Tibial nerve (tissue), 4 donors: ENCODE measurements at regions not wholly inside any gene's neighbourhood (a gene's known extent, or its start where the extent isn't known, plus 50 kb on each side); places are given as distances from the start of the nearest gene placed in this dataset.

Experiments used
- DNase-seq, 2 donors: peaks; one replicate each; pipeline ENCODE4 v3.0.0-alpha.2; 2019; ENCODE audit warnings: low spot score in 2 of 2
- H3K27ac ChIP-seq, 4 donors: fragments of 200-600 bp; sonication (generic) in 3 of 4; one replicate each; pipeline ENCODE4 v1.5.1; 2017 to 2019; ENCODE audit warnings: mild to moderate bottlenecking in 1 of 4
- H3K27me3 ChIP-seq, 2 donors: fragments of 200-600 bp; sonication (generic) in 1 of 2; one replicate each; pipeline versions ENCODE4 v1.5.1 to v1.6.0; 2017 to 2019
- H3K36me3 ChIP-seq, 3 donors: fragments of 200-600 bp; sonication (generic); one replicate each; pipeline ENCODE4 v1.5.1; 2018 to 2019
- H3K4me1 ChIP-seq, 4 donors: fragments of 200-600 bp; sonication (generic) in 3 of 4; one replicate each; pipeline ENCODE4 v1.5.1; 2017 to 2019
- H3K4me3 ChIP-seq, 4 donors: fragments of 200-600 bp; sonication (generic) in 3 of 4; one replicate each; pipeline ENCODE4 v1.5.1; 2017 to 2019; ENCODE audit warnings: mild to moderate bottlenecking in 1 of 4, moderate library complexity in 1 of 4
- H3K9me3 ChIP-seq, 4 donors: fragments of 200-600 bp; sonication (generic) in 3 of 4; one replicate each; pipeline ENCODE4 v1.5.1; 2017 to 2019
- EP300 ChIP-seq, 2 donors: sonication (generic); formaldehyde crosslinking; IDR thresholded peaks; one replicate each; pipeline ENCODE4 v1.6.1; 2017; ENCODE audit warnings: antibody characterized with exemption in 2 of 2, mild to moderate bottlenecking in 1 of 2
- POLR2A ChIP-seq, 2 donors: fragments of 450-650 bp; IDR thresholded peaks; one replicate each; pipeline ENCODE4 v1.6.1; 2017; ENCODE audit warnings: antibody characterized with exemption in 2 of 2, mild to moderate bottlenecking in 2 of 2, moderate library complexity in 2 of 2
- WGBS, 2 donors: methylation state at CpG; one replicate each; pipeline ENCODE4 v1.1.5; 2018; 5-methylcytosine and 5-hydroxymethylcytosine counted together
- TF ChIP-seq, protein P1 (sequence below), 5 experiments: fragments of 200-600 bp in 3 of 5; fragments of 450-650 bp in 2 of 5; sonication (generic) in 3 of 5; IDR thresholded peaks; one replicate each; pipeline ENCODE4 v1.5.1; 2016 to 2019; ENCODE audit warnings: antibody characterized with exemption in 5 of 5, mild to moderate bottlenecking in 3 of 5, moderate library complexity in 2 of 5

DNA sequence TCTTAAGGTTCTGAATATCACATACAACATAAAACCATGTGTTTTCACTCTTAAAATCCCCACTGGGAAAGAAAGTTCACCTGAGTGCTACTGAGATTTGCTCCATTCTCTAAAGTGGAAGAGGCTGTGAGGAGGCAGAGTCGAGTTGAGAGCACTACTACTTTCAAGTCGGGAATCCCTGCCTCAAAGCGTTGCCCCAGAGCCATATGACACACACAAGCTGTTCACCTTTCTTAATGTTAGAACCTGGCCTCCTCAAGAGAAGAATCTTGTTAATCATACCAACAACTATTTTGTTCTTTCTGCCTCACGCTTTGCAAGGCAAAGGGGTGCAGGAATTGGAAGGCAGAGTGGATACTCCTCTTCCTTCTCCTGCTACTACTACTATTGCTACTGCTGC is 149.7 kb upstream of the DAAM1 start:
- 93 to 94% methylated on average over 4 of the region's 4 CpGs for WGBS, 2 donors
- no peaks in the 10 kb centered on the region for H3K36me3 ChIP-seq
- H3K4me1 ChIP-seq, result no peaks in the 10 kb centered on the region
- H3K4me3 ChIP-seq, result no peak overlapping the region
- H3K27me3 ChIP-seq, result no peaks in the 10 kb centered on the region
- TF ChIP-seq POLR2A (IDR thresholded peaks at IDR 0.05) (no peak), EP300 (IDR thresholded peaks at IDR 0.05) (no peak)
- TF ChIP-seq, protein P1, sequence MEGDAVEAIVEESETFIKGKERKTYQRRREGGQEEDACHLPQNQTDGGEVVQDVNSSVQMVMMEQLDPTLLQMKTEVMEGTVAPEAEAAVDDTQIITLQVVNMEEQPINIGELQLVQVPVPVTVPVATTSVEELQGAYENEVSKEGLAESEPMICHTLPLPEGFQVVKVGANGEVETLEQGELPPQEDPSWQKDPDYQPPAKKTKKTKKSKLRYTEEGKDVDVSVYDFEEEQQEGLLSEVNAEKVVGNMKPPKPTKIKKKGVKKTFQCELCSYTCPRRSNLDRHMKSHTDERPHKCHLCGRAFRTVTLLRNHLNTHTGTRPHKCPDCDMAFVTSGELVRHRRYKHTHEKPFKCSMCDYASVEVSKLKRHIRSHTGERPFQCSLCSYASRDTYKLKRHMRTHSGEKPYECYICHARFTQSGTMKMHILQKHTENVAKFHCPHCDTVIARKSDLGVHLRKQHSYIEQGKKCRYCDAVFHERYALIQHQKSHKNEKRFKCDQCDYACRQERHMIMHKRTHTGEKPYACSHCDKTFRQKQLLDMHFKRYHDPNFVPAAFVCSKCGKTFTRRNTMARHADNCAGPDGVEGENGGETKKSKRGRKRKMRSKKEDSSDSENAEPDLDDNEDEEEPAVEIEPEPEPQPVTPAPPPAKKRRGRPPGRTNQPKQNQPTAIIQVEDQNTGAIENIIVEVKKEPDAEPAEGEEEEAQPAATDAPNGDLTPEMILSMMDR (IDR thresholded peaks at IDR 0.05), result no peak
- no peak for DNase-seq
- no peak overlapping the region for H3K27ac ChIP-seq
- H3K9me3 ChIP-seq, result no peaks in the 10 kb centered on the region

GRCh38 chr14:59041308-59041707 is 147.2 kb upstream of the DAAM1 start:
- no peaks in the 10 kb centered on the region for H3K4me1 ChIP-seq
- no peaks in the 10 kb centered on the region for H3K9me3 ChIP-seq
- no peak overlapping the region for H3K27ac ChIP-seq
- no peaks in the 10 kb centered on the region for H3K27me3 ChIP-seq
- no peak overlapping the region for H3K4me3 ChIP-seq
- TF ChIP-seq POLR2A (IDR thresholded peaks at IDR 0.05) (no peak), EP300 (IDR thresholded peaks at IDR 0.05) (no peak)
- TF ChIP-seq, protein P1 (IDR thresholded peaks at IDR 0.05), result no peak
- no peak for DNase-seq
- 94% methylated on average over 3 of the region's 3 CpGs for WGBS, 2 donors
- H3K36me3 ChIP-seq, result no peaks in the 10 kb centered on the region

DNA sequence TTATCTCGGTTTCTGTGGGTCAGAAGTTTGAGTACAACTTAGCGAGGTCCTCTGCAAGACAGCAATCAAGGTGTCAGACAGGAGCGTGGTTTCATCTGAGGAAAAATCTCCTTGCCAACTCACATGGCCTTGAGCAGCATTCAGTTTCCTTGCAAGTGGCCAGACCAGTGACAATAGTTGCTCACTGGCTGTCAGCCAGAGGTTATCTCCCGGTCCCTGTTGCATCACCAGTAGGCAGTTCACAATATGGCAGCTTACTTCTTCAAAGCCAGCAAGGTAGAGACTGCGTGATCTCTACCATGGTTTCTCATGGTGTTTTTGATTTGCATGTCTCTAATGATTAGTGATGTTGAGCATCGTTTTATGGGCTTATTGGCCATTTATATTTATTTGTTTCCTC is 143.8 kb upstream of the DAAM1 start:
- no peak for DNase-seq
- Histone ChIP-seq H3K9me3 (no peaks in the 10 kb centered on the region), H3K27ac (no peak overlapping the region), H3K27me3 (no peaks in the 10 kb centered on the region), H3K36me3 (no peaks in the 10 kb centered on the region), H3K4me1 (no peaks in the 10 kb centered on the region), H3K4me3 (no peak overlapping the region)
- no peak for TF ChIP-seq POLR2A (IDR thresholded peaks at IDR 0.05)
- TF ChIP-seq, protein P1 (IDR thresholded peaks at IDR 0.05), result no peak
- TF ChIP-seq EP300 (IDR thresholded peaks at IDR 0.05), result no peak
- WGBS, 2 donors, result 87 to 90% methylated on average over 6 of the region's 6 CpGs

- H3K4me1 ChIP-seq, result no peaks in the 10 kb centered on the region
- TF ChIP-seq POLR2A (IDR thresholded peaks at IDR 0.05), result no peak
- TF ChIP-seq, protein P1 (IDR thresholded peaks at IDR 0.05), result no peak
- TF ChIP-seq EP300 (IDR thresholded peaks at IDR 0.05), result no peak
- 53 to 64% methylated on average over 2 of the region's 2 CpGs for WGBS, 2 donors
- DNase-seq, result no peak
- H3K9me3 ChIP-seq, result no peaks in the 10 kb centered on the region
- no peak overlapping the region for H3K4me3 ChIP-seq
- H3K36me3 ChIP-seq, result no peaks in the 10 kb centered on the region
- H3K27me3 ChIP-seq, result no peaks in the 10 kb centered on the region
- no peak overlapping the region for H3K27ac ChIP-seq
Measured at GRCh38 chr14:59046746-59047145, 141.7 kb upstream of the DAAM1 start.

GRCh38 chr14:59055006-59055405 is 133.5 kb upstream of the DAAM1 start:
- no peak overlapping the region for H3K4me3 ChIP-seq
- TF ChIP-seq, protein P1 (IDR thresholded peaks at IDR 0.05), result no peak
- TF ChIP-seq EP300 (IDR thresholded peaks at IDR 0.05) (no peak), POLR2A (IDR thresholded peaks at IDR 0.05) (no peak)
- H3K9me3 ChIP-seq, result no peaks in the 10 kb centered on the region
- H3K4me1 ChIP-seq, result no peaks in the 10 kb centered on the region
- no peaks in the 10 kb centered on the region for H3K27me3 ChIP-seq
- WGBS, 2 donors, result 69 to 77% methylated on average over 1 of the region's 1 CpG
- no peak overlapping the region for H3K27ac ChIP-seq
- no peak for DNase-seq
- H3K36me3 ChIP-seq, result no peaks in the 10 kb centered on the region
